ENCODE measurements at regions not wholly inside any gene's neighbourhood (a gene's known extent, or its start where the extent isn't known, plus 50 kb on each side); places are given as distances from the start of the nearest gene placed in this dataset.
"Not testable (repeated sequence)": the region's sequence is repeated elsewhere in the genome, so short reads cannot be mapped to it uniquely, and the experiment has no call there.

GRCh38 chr4:9009792-9010191, 138.2 kb upstream of the HMX1 start:
- H3K27ac Mint-ChIP-seq (ENCODE audit: unreplicated experiment); H3K4me3 ChIP-seq (ENCODE audit: insufficient read depth, low read depth, low read length); FAIRE-seq; DNase-seq (ENCODE audit: low read depth); H3K9me3 Mint-ChIP-seq (ENCODE audit: unreplicated experiment); H3K36me3 ChIP-seq (ENCODE audit: insufficient read depth, low read length); H3K4me3 Mint-ChIP-seq (ENCODE audit: unreplicated experiment); H3K27ac ChIP-seq (ENCODE audit: low read depth, low read length); H3K4me1 ChIP-seq (ENCODE audit: insufficient read depth, low read length); H3K27me3 ChIP-seq (ENCODE audit: insufficient read depth, low read length); H3K4me2 ChIP-seq (ENCODE audit: low read length); H3K9ac ChIP-seq (ENCODE audit: low read length); H3K9me3 ChIP-seq (ENCODE audit: insufficient read depth, low read depth, low read length); H4K20me1 ChIP-seq (ENCODE audit: insufficient read depth, low read length); H2AFZ ChIP-seq (ENCODE audit: low read depth, low read length); H3K79me2 ChIP-seq (ENCODE audit: insufficient read depth, low read length); H3K36me3 Mint-ChIP-seq (ENCODE audit: low read depth, unreplicated experiment); H3K4me1 Mint-ChIP-seq (ENCODE audit: low read depth, unreplicated experiment): not testable (repeated sequence)
- H3K27me3 Mint-ChIP-seq (ENCODE audit: low read depth, unreplicated experiment) = peaks cover 14% of the 10 kb centered on the region

- H3K4me1 ChIP-seq (ENCODE audit: insufficient read depth, low read length); DNase-seq (ENCODE audit: low read depth); H3K4me1 Mint-ChIP-seq (ENCODE audit: low read depth, unreplicated experiment); H3K4me3 Mint-ChIP-seq (ENCODE audit: unreplicated experiment); H3K9me3 ChIP-seq (ENCODE audit: insufficient read depth, low read depth, low read length); H3K4me3 ChIP-seq (ENCODE audit: insufficient read depth, low read depth, low read length); H3K36me3 Mint-ChIP-seq (ENCODE audit: low read depth, unreplicated experiment); H4K20me1 ChIP-seq (ENCODE audit: insufficient read depth, low read length); H3K9ac ChIP-seq (ENCODE audit: low read length); H3K36me3 ChIP-seq (ENCODE audit: insufficient read depth, low read length); H3K27me3 ChIP-seq (ENCODE audit: insufficient read depth, low read length); H3K9me3 Mint-ChIP-seq (ENCODE audit: unreplicated experiment); H3K79me2 ChIP-seq (ENCODE audit: insufficient read depth, low read length); H3K27ac ChIP-seq (ENCODE audit: low read depth, low read length); H3K4me2 ChIP-seq (ENCODE audit: low read length); H3K27ac Mint-ChIP-seq (ENCODE audit: unreplicated experiment); FAIRE-seq; H2AFZ ChIP-seq (ENCODE audit: low read depth, low read length): not testable (repeated sequence)
- peaks cover 14% of the 10 kb centered on the region for H3K27me3 Mint-ChIP-seq (ENCODE audit: low read depth, unreplicated experiment)
Measured at GRCh38 chr4:9008407-9008806, 136.8 kb upstream of the HMX1 start.

DNA sequence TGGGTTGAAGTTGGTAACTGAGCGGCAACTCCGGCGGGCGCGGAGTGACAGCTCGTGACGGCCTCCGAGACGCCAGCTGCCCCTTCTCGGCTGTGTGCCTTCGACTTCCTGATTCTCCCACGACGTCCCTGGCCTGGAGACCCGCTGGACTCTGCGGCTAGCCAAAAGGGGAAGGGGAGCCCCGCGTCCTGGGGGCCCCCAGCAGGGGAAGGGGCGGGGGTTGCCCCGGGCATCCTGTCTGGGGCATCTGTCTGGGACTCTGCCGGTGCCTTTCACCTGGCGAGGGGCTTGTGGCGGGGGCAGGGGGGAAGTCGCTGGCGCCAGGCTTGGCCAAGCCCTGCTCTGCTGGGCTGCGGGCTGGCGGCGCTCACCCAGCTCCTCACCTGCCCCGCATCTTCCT, 129.5 kb upstream of the HMX1 start:
- peaks cover 47% of the 10 kb centered on the region for H3K27me3 Mint-ChIP-seq (ENCODE audit: low read depth, unreplicated experiment)
- H4K20me1 ChIP-seq (ENCODE audit: insufficient read depth, low read length); H3K9me3 Mint-ChIP-seq (ENCODE audit: unreplicated experiment); H3K4me2 ChIP-seq (ENCODE audit: low read length); H3K36me3 Mint-ChIP-seq (ENCODE audit: low read depth, unreplicated experiment); H3K4me1 Mint-ChIP-seq (ENCODE audit: low read depth, unreplicated experiment); FAIRE-seq; H3K36me3 ChIP-seq (ENCODE audit: insufficient read depth, low read length); DNase-seq (ENCODE audit: low read depth); H3K27ac Mint-ChIP-seq (ENCODE audit: unreplicated experiment); H3K9me3 ChIP-seq (ENCODE audit: insufficient read depth, low read depth, low read length); H3K79me2 ChIP-seq (ENCODE audit: insufficient read depth, low read length); H3K4me1 ChIP-seq (ENCODE audit: insufficient read depth, low read length); H3K4me3 ChIP-seq (ENCODE audit: insufficient read depth, low read depth, low read length); H3K27me3 ChIP-seq (ENCODE audit: insufficient read depth, low read length); H2AFZ ChIP-seq (ENCODE audit: low read depth, low read length); H3K9ac ChIP-seq (ENCODE audit: low read length); H3K4me3 Mint-ChIP-seq (ENCODE audit: unreplicated experiment); H3K27ac ChIP-seq (ENCODE audit: low read depth, low read length): not testable (repeated sequence)

GRCh38 chr4:9000505-9001001, 128.9 kb upstream of the HMX1 start:
- not testable (repeated sequence) for H3K79me2 ChIP-seq (ENCODE audit: insufficient read depth, low read length); H3K9ac ChIP-seq (ENCODE audit: low read length); H3K27ac Mint-ChIP-seq (ENCODE audit: unreplicated experiment); H3K4me3 Mint-ChIP-seq (ENCODE audit: unreplicated experiment); H3K27me3 ChIP-seq (ENCODE audit: insufficient read depth, low read length); H3K27ac ChIP-seq (ENCODE audit: low read depth, low read length); H3K9me3 ChIP-seq (ENCODE audit: insufficient read depth, low read depth, low read length); H3K4me3 ChIP-seq (ENCODE audit: insufficient read depth, low read depth, low read length); H3K4me1 Mint-ChIP-seq (ENCODE audit: low read depth, unreplicated experiment); H3K36me3 ChIP-seq (ENCODE audit: insufficient read depth, low read length); H3K4me1 ChIP-seq (ENCODE audit: insufficient read depth, low read length); H3K9me3 Mint-ChIP-seq (ENCODE audit: unreplicated experiment); H4K20me1 ChIP-seq (ENCODE audit: insufficient read depth, low read length); FAIRE-seq; H3K36me3 Mint-ChIP-seq (ENCODE audit: low read depth, unreplicated experiment); DNase-seq (ENCODE audit: low read depth)
- H3K27me3 Mint-ChIP-seq (ENCODE audit: low read depth, unreplicated experiment) = peaks cover 51% of the 10 kb centered on the region
- Histone ChIP-seq H3K4me2 (ENCODE audit: low read length) (peak overlapping the region; percentile 59), H2AFZ (ENCODE audit: low read depth, low read length) (peak overlapping the region; percentile 71)

GRCh38 chr4:8992981-8993380, 121.3 kb upstream of the HMX1 start:
- H3K4me3 Mint-ChIP-seq (ENCODE audit: unreplicated experiment); FAIRE-seq; H3K4me2 ChIP-seq (ENCODE audit: low read length); H3K9ac ChIP-seq (ENCODE audit: low read length); H3K36me3 ChIP-seq (ENCODE audit: insufficient read depth, low read length); H3K4me1 ChIP-seq (ENCODE audit: insufficient read depth, low read length); H3K27ac Mint-ChIP-seq (ENCODE audit: unreplicated experiment); H3K4me1 Mint-ChIP-seq (ENCODE audit: low read depth, unreplicated experiment); H3K9me3 ChIP-seq (ENCODE audit: insufficient read depth, low read depth, low read length); H3K9me3 Mint-ChIP-seq (ENCODE audit: unreplicated experiment); H2AFZ ChIP-seq (ENCODE audit: low read depth, low read length); H4K20me1 ChIP-seq (ENCODE audit: insufficient read depth, low read length); H3K79me2 ChIP-seq (ENCODE audit: insufficient read depth, low read length); H3K27me3 ChIP-seq (ENCODE audit: insufficient read depth, low read length); H3K27ac ChIP-seq (ENCODE audit: low read depth, low read length); DNase-seq (ENCODE audit: low read depth); H3K4me3 ChIP-seq (ENCODE audit: insufficient read depth, low read depth, low read length); H3K36me3 Mint-ChIP-seq (ENCODE audit: low read depth, unreplicated experiment): not testable (repeated sequence)
- H3K27me3 Mint-ChIP-seq (ENCODE audit: low read depth, unreplicated experiment) = peaks cover 32% of the 10 kb centered on the region

DNA sequence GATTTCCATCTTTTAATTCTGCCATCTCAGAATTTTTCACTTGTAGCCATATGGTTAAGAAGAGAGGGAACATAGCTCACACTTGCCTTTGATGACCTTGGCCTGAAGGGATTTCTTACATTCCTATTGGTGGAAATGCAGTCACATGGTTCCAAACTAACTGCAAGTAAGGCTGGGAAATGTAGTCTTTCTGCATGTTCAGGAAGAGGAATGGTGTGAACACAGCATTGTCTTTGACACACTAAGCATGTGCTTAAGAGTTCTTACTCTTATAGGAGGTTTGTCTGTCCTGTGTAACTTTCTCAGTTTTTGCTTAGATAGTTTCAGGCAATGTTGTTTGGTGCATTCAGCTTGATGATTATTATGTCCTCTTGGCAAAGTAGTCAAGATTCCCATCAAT, 119.8 kb upstream of the HMX1 start:
- not testable (repeated sequence) for H4K20me1 ChIP-seq (ENCODE audit: insufficient read depth, low read length); H3K79me2 ChIP-seq (ENCODE audit: insufficient read depth, low read length); H3K27ac Mint-ChIP-seq (ENCODE audit: unreplicated experiment); H3K4me1 ChIP-seq (ENCODE audit: insufficient read depth, low read length); H2AFZ ChIP-seq (ENCODE audit: low read depth, low read length); H3K9ac ChIP-seq (ENCODE audit: low read length); H3K4me1 Mint-ChIP-seq (ENCODE audit: low read depth, unreplicated experiment); DNase-seq (ENCODE audit: low read depth); H3K4me3 Mint-ChIP-seq (ENCODE audit: unreplicated experiment); H3K4me3 ChIP-seq (ENCODE audit: insufficient read depth, low read depth, low read length); H3K9me3 ChIP-seq (ENCODE audit: insufficient read depth, low read depth, low read length); H3K9me3 Mint-ChIP-seq (ENCODE audit: unreplicated experiment); H3K27me3 ChIP-seq (ENCODE audit: insufficient read depth, low read length); H3K27ac ChIP-seq (ENCODE audit: low read depth, low read length); FAIRE-seq; H3K4me2 ChIP-seq (ENCODE audit: low read length); H3K36me3 Mint-ChIP-seq (ENCODE audit: low read depth, unreplicated experiment); H3K36me3 ChIP-seq (ENCODE audit: insufficient read depth, low read length)
- peaks cover 27% of the 10 kb centered on the region for H3K27me3 Mint-ChIP-seq (ENCODE audit: low read depth, unreplicated experiment)

Measured in astrocyte (in vitro differentiated cells and primary cell).